Fibroblast of the aortic adventitia (primary cell): ENCODE measurements at regions not wholly inside any gene's neighbourhood (a gene's known extent, or its start where the extent isn't known, plus 50 kb on each side); places are given as distances from the start of the nearest gene placed in this dataset.
"Not testable (repeated sequence)": the region's sequence is repeated elsewhere in the genome, so short reads cannot be mapped to it uniquely, and the experiment has no call there.

Experiments used
- DNase-seq: peaks from one replicate; pipeline ENCODE4 v3.0.0-alpha.2; 2010; ENCODE audit warnings: low read depth
- H3K4me3 ChIP-seq: 2 replicates; pipeline ENCODE4 v1.5.1; 2011; ENCODE audit warnings: low read depth, mild to moderate bottlenecking, control low read depth, low read length, moderate library complexity
- TF ChIP-seq, protein P1 (sequence below): IDR thresholded peaks from 2 replicates; pipeline ENCODE4 v1.5.1; 2011; ENCODE audit warnings: mild to moderate bottlenecking, low read length, control low read depth, inconsistent platforms; ENCODE audit not compliant: insufficient read depth

DNA sequence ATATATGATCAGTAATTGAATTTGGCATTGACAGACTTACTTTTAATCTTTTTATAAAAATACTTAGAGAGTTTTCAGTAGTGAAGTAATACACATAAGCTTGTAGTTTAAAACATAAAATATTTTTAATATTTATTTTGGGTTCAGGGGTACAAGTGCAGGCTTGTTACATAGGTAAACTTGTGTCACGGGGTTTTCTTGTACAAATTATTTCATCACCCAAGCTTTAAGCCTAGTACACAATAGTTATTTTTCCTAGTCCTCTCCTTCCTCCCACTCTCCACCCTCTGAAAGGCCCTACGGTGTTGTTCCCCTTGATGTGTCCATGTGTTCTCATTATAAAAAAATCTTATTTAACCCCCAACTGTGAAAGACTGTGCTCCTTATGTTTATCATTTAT, 1397.8 kb upstream of the RAG2 start:
- no peak for DNase-seq
- no peak overlapping the region for H3K4me3 ChIP-seq
- TF ChIP-seq, protein P1, sequence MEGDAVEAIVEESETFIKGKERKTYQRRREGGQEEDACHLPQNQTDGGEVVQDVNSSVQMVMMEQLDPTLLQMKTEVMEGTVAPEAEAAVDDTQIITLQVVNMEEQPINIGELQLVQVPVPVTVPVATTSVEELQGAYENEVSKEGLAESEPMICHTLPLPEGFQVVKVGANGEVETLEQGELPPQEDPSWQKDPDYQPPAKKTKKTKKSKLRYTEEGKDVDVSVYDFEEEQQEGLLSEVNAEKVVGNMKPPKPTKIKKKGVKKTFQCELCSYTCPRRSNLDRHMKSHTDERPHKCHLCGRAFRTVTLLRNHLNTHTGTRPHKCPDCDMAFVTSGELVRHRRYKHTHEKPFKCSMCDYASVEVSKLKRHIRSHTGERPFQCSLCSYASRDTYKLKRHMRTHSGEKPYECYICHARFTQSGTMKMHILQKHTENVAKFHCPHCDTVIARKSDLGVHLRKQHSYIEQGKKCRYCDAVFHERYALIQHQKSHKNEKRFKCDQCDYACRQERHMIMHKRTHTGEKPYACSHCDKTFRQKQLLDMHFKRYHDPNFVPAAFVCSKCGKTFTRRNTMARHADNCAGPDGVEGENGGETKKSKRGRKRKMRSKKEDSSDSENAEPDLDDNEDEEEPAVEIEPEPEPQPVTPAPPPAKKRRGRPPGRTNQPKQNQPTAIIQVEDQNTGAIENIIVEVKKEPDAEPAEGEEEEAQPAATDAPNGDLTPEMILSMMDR = no peak

- H3K4me3 ChIP-seq = no peak overlapping the region
- peak; percentile 35 for DNase-seq
- TF ChIP-seq, protein P1 = no peak
Measured at GRCh38 chr11:37988031-37988430, 1390.0 kb upstream of the RAG2 start.

GRCh38 chr11:37984991-37985390, 1387.0 kb upstream of the RAG2 start:
- TF ChIP-seq, protein P1 = no peak
- H3K4me3 ChIP-seq = no peak overlapping the region
- DNase-seq = no peak

DNA sequence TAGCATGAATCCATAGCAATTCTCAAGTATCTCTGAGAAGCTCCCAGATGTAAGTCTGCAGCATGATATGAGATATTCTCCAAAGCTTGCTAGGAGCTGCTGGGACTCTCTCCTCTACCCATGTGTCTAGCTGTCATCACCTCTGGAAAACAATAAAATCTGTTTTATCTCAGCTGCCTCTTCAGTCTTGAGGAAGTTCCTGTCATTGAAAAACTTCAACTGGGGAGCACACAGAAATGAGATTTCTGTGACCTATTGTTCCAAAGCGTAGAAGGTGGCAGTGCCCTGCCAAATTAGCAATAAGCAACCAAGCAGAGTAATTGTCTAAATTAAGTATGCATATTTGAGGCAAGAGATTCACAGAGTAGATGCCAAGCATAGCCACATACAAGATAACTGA, 1380.6 kb upstream of the RAG2 start:
- TF ChIP-seq, protein P1 = no peak
- no peak for DNase-seq
- H3K4me3 ChIP-seq = no peak overlapping the region

- TF ChIP-seq, protein P1 = no peak
- DNase-seq = no peak
- H3K4me3 ChIP-seq = no peak overlapping the region
Measured at GRCh38 chr11:37973941-37974340, 1375.9 kb upstream of the RAG2 start.

- H3K4me3 ChIP-seq = no peak overlapping the region
- TF ChIP-seq, protein P1 = no peak
- DNase-seq = peak; percentile 4
Measured at GRCh38 chr11:37972691-37973090, 1374.7 kb upstream of the RAG2 start.

DNA sequence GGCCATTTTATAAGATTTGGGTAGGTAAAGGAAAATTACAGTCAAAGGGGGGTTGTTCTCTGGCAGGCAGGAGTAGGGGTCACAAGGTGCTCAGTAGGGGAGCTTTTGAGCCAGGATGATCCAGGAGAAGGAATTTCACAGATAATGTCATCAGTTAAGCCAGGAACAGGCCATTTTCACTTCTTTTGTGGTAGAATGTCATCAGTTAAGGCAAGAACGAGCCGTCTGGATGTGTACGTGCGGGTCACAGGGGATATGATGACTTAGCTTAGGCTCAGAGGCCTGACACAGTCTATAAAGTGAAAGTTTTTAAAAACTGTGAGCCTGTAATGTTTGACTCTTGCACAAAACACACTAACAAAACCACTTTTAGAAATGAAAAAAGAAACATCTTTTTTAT, 1371.3 kb upstream of the RAG2 start:
- H3K4me3 ChIP-seq, DNase-seq: not testable (repeated sequence)
